NB4 (cell line): ENCODE measurements at regions not wholly inside any gene's neighbourhood (a gene's known extent, or its start where the extent isn't known, plus 50 kb on each side); places are given as distances from the start of the nearest gene placed in this dataset.

Source experiments
- CTCF ChIP-seq: IDR thresholded peaks from one replicate; pipeline ENCODE4 v1.5.1; 2012; ENCODE audit warnings: low read depth, low read length
- MAX ChIP-seq: IDR thresholded peaks from 2 replicates; pipeline ENCODE4 v1.6.1; 2011; ENCODE audit warnings: low read depth, low read length
- MYC ChIP-seq: IDR thresholded peaks from 2 replicates; pipeline ENCODE4 v1.6.1; 2011; ENCODE audit warnings: low read depth, low read length

DNA sequence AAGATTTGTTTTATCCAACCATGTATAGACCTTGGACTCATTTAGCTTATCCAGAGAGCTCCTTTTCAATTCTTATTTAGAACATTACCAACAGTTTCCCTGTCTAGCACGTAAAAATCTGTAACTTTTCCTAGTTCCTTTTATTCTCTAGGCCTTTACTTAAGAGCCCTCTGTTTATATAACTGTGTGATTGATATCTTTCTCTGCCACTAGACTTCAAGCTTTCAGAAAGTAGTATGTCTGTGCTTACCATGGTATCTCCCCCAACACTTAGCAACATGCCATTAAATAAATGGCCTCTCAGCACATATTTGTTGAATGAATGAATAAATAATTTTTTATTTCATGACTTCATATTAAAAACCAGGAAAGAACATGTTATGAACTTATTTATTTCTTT, 209.4 kb downstream of the PTPRC start:
- TF ChIP-seq CTCF (no peak), MAX (no peak), MYC (no peak)
